ENCODE measurements at regions not wholly inside any gene's neighbourhood (a gene's known extent, or its start where the extent isn't known, plus 50 kb on each side); places are given as distances from the start of the nearest gene placed in this dataset.

- TF ChIP-seq RAD51 (IDR thresholded peaks at IDR 0.05) (no peak), ZNF24 (IDR thresholded peaks at IDR 0.05) (no peak), YBX1 (IDR thresholded peaks at IDR 0.05) (no peak), BCL11A (IDR thresholded peaks at IDR 0.05; ENCODE audit: low read depth, low read length) (no peak), SUPT20H (IDR thresholded peaks at IDR 0.05; ENCODE audit: borderline replicate concordance, control insufficient read depth, low read depth, low read length) (no peak), CEBPZ (IDR thresholded peaks at IDR 0.05; ENCODE audit: low read depth, low read length) (no peak), CREB1 (IDR thresholded peaks at IDR 0.05; ENCODE audit: low read depth) (no peak), SMC3 (IDR thresholded peaks at IDR 0.05; ENCODE audit: borderline replicate concordance, low read length) (no peak)
- TF ChIP-seq, protein P1, sequence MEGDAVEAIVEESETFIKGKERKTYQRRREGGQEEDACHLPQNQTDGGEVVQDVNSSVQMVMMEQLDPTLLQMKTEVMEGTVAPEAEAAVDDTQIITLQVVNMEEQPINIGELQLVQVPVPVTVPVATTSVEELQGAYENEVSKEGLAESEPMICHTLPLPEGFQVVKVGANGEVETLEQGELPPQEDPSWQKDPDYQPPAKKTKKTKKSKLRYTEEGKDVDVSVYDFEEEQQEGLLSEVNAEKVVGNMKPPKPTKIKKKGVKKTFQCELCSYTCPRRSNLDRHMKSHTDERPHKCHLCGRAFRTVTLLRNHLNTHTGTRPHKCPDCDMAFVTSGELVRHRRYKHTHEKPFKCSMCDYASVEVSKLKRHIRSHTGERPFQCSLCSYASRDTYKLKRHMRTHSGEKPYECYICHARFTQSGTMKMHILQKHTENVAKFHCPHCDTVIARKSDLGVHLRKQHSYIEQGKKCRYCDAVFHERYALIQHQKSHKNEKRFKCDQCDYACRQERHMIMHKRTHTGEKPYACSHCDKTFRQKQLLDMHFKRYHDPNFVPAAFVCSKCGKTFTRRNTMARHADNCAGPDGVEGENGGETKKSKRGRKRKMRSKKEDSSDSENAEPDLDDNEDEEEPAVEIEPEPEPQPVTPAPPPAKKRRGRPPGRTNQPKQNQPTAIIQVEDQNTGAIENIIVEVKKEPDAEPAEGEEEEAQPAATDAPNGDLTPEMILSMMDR (IDR thresholded peaks at IDR 0.05 in 2 of 3, conservative IDR thresholded peaks at IDR 0.05 in 1 of 3; ENCODE audit: control insufficient read depth in 2 of 3, extremely low read depth in 1 of 3, insufficient read depth in 1 of 3, low read depth in 3 of 3, low read length in 3 of 3): no peak
- TF ChIP-seq, protein P2, sequence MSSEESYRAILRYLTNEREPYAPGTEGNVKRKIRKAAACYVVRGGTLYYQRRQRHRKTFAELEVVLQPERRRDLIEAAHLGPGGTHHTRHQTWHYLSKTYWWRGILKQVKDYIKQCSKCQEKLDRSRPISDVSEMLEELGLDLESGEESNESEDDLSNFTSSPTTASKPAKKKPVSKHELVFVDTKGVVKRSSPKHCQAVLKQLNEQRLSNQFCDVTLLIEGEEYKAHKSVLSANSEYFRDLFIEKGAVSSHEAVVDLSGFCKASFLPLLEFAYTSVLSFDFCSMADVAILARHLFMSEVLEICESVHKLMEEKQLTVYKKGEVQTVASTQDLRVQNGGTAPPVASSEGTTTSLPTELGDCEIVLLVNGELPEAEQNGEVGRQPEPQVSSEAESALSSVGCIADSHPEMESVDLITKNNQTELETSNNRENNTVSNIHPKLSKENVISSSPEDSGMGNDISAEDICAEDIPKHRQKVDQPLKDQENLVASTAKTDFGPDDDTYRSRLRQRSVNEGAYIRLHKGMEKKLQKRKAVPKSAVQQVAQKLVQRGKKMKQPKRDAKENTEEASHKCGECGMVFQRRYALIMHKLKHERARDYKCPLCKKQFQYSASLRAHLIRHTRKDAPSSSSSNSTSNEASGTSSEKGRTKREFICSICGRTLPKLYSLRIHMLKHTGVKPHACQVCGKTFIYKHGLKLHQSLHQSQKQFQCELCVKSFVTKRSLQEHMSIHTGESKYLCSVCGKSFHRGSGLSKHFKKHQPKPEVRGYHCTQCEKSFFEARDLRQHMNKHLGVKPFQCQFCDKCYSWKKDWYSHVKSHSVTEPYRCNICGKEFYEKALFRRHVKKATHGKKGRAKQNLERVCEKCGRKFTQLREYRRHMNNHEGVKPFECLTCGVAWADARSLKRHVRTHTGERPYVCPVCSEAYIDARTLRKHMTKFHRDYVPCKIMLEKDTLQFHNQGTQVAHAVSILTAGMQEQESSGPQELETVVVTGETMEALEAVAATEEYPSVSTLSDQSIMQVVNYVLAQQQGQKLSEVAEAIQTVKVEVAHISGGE (CRISPR knock-in tag; IDR thresholded peaks at IDR 0.05): no peak
- TF ChIP-seq, protein P3, sequence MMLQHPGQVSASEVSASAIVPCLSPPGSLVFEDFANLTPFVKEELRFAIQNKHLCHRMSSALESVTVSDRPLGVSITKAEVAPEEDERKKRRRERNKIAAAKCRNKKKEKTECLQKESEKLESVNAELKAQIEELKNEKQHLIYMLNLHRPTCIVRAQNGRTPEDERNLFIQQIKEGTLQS (IDR thresholded peaks at IDR 0.05; ENCODE audit: borderline replicate concordance, extremely low read depth, low read depth, low read length): no peak
- TF ChIP-seq, protein P4, sequence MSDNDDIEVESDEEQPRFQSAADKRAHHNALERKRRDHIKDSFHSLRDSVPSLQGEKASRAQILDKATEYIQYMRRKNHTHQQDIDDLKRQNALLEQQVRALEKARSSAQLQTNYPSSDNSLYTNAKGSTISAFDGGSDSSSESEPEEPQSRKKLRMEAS (IDR thresholded peaks at IDR 0.05; ENCODE audit: low read depth, low read length): no peak
These were observed 366.5 kb downstream of the FAT4 start for GRCh38 chr4:125681240-125681639.
